HG02884 (cell line): ENCODE measurements at regions not wholly inside any gene's neighbourhood (a gene's known extent, or its start where the extent isn't known, plus 50 kb on each side); places are given as distances from the start of the nearest gene placed in this dataset.
A peak's percentile ranks its signal among the peaks of the same experiment; 100 is the strongest.
"Not testable (repeated sequence)": the region's sequence is repeated elsewhere in the genome, so short reads cannot be mapped to it uniquely, and the experiment has no call there.

ENCODE experiments used
- ATAC-seq: cut with Tn5 transposase; IDR thresholded peaks from one replicate; pipeline ENCODE4 v1.9.1; 2021; ENCODE audit warnings: mild to moderate bottlenecking, moderate library complexity; ENCODE audit not compliant: unreplicated experiment

GRCh38 chr6:147651-148050, 144.6 kb upstream of the DUSP22 start:
- ATAC-seq = not testable (repeated sequence)

- ATAC-seq = peak; percentile 96
Observed at GRCh38 chr6:148051-148984, 144.0 kb upstream of the DUSP22 start.

- ATAC-seq = not testable (repeated sequence)
Observed at GRCh38 chr6:150147-150546, 142.1 kb upstream of the DUSP22 start.

- ATAC-seq = not testable (repeated sequence)
Observed at GRCh38 chr6:152436-152835, 139.9 kb upstream of the DUSP22 start.

- not testable (repeated sequence) for ATAC-seq
Observed at GRCh38 chr6:153026-153425, 139.3 kb upstream of the DUSP22 start.

- not testable (repeated sequence) for ATAC-seq
Observed at GRCh38 chr6:153867-154266, 138.4 kb upstream of the DUSP22 start.

GRCh38 chr6:154321-155092, 137.8 kb upstream of the DUSP22 start:
- ATAC-seq = not testable (repeated sequence)

GRCh38 chr6:156010-156409, 136.3 kb upstream of the DUSP22 start:
- ATAC-seq = no peak

- not testable (repeated sequence) for ATAC-seq
Observed at GRCh38 chr6:156441-157140, 135.7 kb upstream of the DUSP22 start.

GRCh38 chr6:157176-157575, 135.1 kb upstream of the DUSP22 start:
- ATAC-seq = not testable (repeated sequence)

- not testable (repeated sequence) for ATAC-seq
Observed at GRCh38 chr6:161657-162056, 130.6 kb upstream of the DUSP22 start.

- ATAC-seq = no peak
Observed at GRCh38 chr6:164720-165119, 127.6 kb upstream of the DUSP22 start.

GRCh38 chr6:165263-165662, 127.0 kb upstream of the DUSP22 start:
- ATAC-seq = no peak

GRCh38 chr6:165906-166305, 126.4 kb upstream of the DUSP22 start:
- ATAC-seq = no peak

- no peak for ATAC-seq
Observed at GRCh38 chr6:168865-169455, 123.3 kb upstream of the DUSP22 start.

- no peak for ATAC-seq
Observed at GRCh38 chr6:174036-174435, 118.3 kb upstream of the DUSP22 start.

- ATAC-seq = no peak
Observed at GRCh38 chr6:175680-176079, 116.6 kb upstream of the DUSP22 start.

- ATAC-seq = no peak
Observed at GRCh38 chr6:176766-177165, 115.5 kb upstream of the DUSP22 start.

- no peak for ATAC-seq
Observed at GRCh38 chr6:178119-178518, 114.2 kb upstream of the DUSP22 start.

- ATAC-seq = not testable (repeated sequence)
Observed at GRCh38 chr6:178929-179328, 113.4 kb upstream of the DUSP22 start.
